Neural cell (in vitro differentiated cells): ENCODE measurements at regions not wholly inside any gene's neighbourhood (a gene's known extent, or its start where the extent isn't known, plus 50 kb on each side); places are given as distances from the start of the nearest gene placed in this dataset.
"Not testable (repeated sequence)": the region's sequence is repeated elsewhere in the genome, so short reads cannot be mapped to it uniquely, and the experiment has no call there.

ENCODE experiments used
- H2AFZ ChIP-seq: fragments of 200-600, 300-800 bp; sonication (generic), shearing (Covaris generic); 2 replicates; pipeline ENCODE4 v1.6.0; 2014; ENCODE audit warnings: low read depth, mild to moderate bottlenecking, antibody characterized with exemption, low read length, moderate library complexity
- H3F3A ChIP-seq: fragments of 200-600 bp; shearing (Covaris generic); 2 replicates; pipeline ENCODE4 v1.6.1; 2016; ENCODE audit warnings: mild to moderate bottlenecking, moderate library complexity, mixed read lengths, antibody characterized with exemption, low read length; ENCODE audit not compliant: insufficient read depth, poor library complexity, severe bottlenecking
- H3K27ac ChIP-seq: fragments of 200-600, 300-800 bp; sonication (generic), shearing (Covaris generic); 2 replicates; pipeline ENCODE4 v1.5.1; 2014; ENCODE audit warnings: mild to moderate bottlenecking, low read length, moderate library complexity
- H3K27me3 ChIP-seq: fragments of 300-800, 200-600 bp; sonication (generic), shearing (Covaris generic); 2 replicates; pipeline ENCODE4 v1.6.0; 2014; ENCODE audit warnings: mild to moderate bottlenecking, low read depth, low read length, moderate library complexity; ENCODE audit not compliant: insufficient read depth
- H3K36me3 ChIP-seq: fragments of 300-800, 200-600 bp; sonication (generic), shearing (Covaris generic); 2 replicates; pipeline ENCODE4 v1.5.1; 2014; ENCODE audit warnings: mild to moderate bottlenecking, antibody characterized with exemption, low read length, moderate library complexity; ENCODE audit not compliant: insufficient read depth
- H3K4me2 ChIP-seq: fragments of 300-800, 200-600 bp; sonication (generic), shearing (Covaris generic); 2 replicates; pipeline ENCODE4 v1.6.0; 2014; ENCODE audit warnings: mild to moderate bottlenecking, low read length
- H3K4me3 ChIP-seq: fragments of 300-800, 200-600 bp; sonication (generic), shearing (Covaris generic); 2 replicates; pipeline ENCODE4 v1.5.1; 2014; ENCODE audit warnings: mild to moderate bottlenecking, low read length, moderate library complexity
- H3K79me2 ChIP-seq: fragments of 200-600 bp; shearing (Covaris generic); replicated peaks from 2 replicates; pipeline ENCODE4 v1.6.0; 2014; ENCODE audit warnings: mild to moderate bottlenecking, low read length, moderate library complexity; ENCODE audit not compliant: insufficient read depth
- H3K9ac ChIP-seq: fragments of 300-800, 200-600 bp; sonication (generic), shearing (Covaris generic); 2 replicates; pipeline ENCODE4 v1.6.1; 2016; ENCODE audit warnings: mild to moderate bottlenecking, low read length, mixed read lengths
- H3K9me2 ChIP-seq: fragments of 200-600 bp; shearing (Covaris generic); 2 replicates; pipeline ENCODE4 v1.6.1; 2016; ENCODE audit warnings: mild to moderate bottlenecking, low read length, mixed read lengths; ENCODE audit not compliant: insufficient read depth
- H3K9me3 ChIP-seq: fragments of 200-600, 300-800 bp; sonication (generic), shearing (Covaris generic); 2 replicates; pipeline ENCODE4 v1.6.1; 2016; ENCODE audit warnings: mild to moderate bottlenecking, mixed run types, low read length, moderate library complexity, mixed read lengths
- H4K20me1 ChIP-seq: fragments of 200-600 bp; shearing (Covaris generic); 2 replicates; pipeline ENCODE4 v1.6.1; 2016; ENCODE audit warnings: mild to moderate bottlenecking, mixed run types; ENCODE audit not compliant: insufficient read depth
- EP300 ChIP-seq: fragments of 450-650 bp; conservative IDR thresholded peaks from 2 replicates; pipeline ENCODE4 v1.6.1; 2014; ENCODE audit warnings: antibody characterized with exemption, mild to moderate bottlenecking, moderate library complexity; ENCODE audit not compliant: poor library complexity, severe bottlenecking
- MXI1 ChIP-seq: fragments of 450-650 bp; conservative IDR thresholded peaks from 2 replicates; pipeline ENCODE4 v1.6.1; 2014; ENCODE audit warnings: antibody characterized with exemption, mild to moderate bottlenecking; ENCODE audit not compliant: poor library complexity, severe bottlenecking
- POLR2AphosphoS5 ChIP-seq: IDR thresholded peaks from 2 replicates; pipeline ENCODE4 v1.6.1; 2012
- RAD21 ChIP-seq: fragments of 450-650 bp; conservative IDR thresholded peaks from 2 replicates; pipeline ENCODE4 v1.6.1; 2014; ENCODE audit warnings: antibody characterized with exemption, mild to moderate bottlenecking, moderate library complexity
- TAF1 ChIP-seq: IDR thresholded peaks from 2 replicates; pipeline ENCODE4 v1.6.1; 2012; ENCODE audit warnings: low read depth
- TF ChIP-seq, protein P1 (sequence below): IDR thresholded peaks from 2 replicates; pipeline ENCODE4 v1.6.1; 2012; ENCODE audit warnings: borderline replicate concordance
- TF ChIP-seq, protein P2 (sequence below): fragments of 450-650 bp; IDR thresholded peaks from 2 replicates; pipeline ENCODE4 v1.5.1; 2014; ENCODE audit warnings: antibody characterized with exemption, mild to moderate bottlenecking, moderate library complexity; ENCODE audit not compliant: poor library complexity, severe bottlenecking

DNA sequence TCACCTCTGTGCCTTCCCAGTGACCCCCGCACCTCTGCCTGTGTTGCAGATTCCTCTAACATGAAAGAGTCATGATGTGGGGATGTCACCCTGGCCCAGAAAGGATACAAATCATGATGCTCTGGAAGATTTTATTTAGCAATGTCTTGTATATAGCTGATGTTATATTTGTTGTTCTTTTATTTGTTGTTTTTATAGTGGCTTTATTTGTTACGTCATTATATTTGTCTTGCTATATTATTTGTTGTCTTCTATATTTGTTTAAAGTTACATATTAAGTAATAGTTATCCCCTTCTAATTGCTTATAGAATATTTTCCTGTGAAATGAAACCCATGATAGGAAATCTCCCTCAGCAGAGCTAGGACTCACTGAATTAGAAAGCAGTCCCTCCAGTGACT is 1149.2 kb downstream of the UQCRFS1 start:
- no peak overlapping the region for H2AFZ ChIP-seq
- H3K4me3 ChIP-seq = no peak overlapping the region
- H3F3A ChIP-seq = no peaks in the 10 kb centered on the region
- no peak overlapping the region for H3K27ac ChIP-seq
- no peak overlapping the region for H3K9ac ChIP-seq
- H3K9me2 ChIP-seq = no peaks in the 10 kb centered on the region
- H3K9me3 ChIP-seq = no peaks in the 10 kb centered on the region
- H3K36me3 ChIP-seq = no peaks in the 10 kb centered on the region
- H3K4me2 ChIP-seq = no peak overlapping the region
- TF ChIP-seq, protein P1, sequence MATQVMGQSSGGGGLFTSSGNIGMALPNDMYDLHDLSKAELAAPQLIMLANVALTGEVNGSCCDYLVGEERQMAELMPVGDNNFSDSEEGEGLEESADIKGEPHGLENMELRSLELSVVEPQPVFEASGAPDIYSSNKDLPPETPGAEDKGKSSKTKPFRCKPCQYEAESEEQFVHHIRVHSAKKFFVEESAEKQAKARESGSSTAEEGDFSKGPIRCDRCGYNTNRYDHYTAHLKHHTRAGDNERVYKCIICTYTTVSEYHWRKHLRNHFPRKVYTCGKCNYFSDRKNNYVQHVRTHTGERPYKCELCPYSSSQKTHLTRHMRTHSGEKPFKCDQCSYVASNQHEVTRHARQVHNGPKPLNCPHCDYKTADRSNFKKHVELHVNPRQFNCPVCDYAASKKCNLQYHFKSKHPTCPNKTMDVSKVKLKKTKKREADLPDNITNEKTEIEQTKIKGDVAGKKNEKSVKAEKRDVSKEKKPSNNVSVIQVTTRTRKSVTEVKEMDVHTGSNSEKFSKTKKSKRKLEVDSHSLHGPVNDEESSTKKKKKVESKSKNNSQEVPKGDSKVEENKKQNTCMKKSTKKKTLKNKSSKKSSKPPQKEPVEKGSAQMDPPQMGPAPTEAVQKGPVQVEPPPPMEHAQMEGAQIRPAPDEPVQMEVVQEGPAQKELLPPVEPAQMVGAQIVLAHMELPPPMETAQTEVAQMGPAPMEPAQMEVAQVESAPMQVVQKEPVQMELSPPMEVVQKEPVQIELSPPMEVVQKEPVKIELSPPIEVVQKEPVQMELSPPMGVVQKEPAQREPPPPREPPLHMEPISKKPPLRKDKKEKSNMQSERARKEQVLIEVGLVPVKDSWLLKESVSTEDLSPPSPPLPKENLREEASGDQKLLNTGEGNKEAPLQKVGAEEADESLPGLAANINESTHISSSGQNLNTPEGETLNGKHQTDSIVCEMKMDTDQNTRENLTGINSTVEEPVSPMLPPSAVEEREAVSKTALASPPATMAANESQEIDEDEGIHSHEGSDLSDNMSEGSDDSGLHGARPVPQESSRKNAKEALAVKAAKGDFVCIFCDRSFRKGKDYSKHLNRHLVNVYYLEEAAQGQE = no peak
- no peak for TF ChIP-seq EP300
- no peak for TF ChIP-seq POLR2AphosphoS5
- TF ChIP-seq RAD21 = no peak
- TF ChIP-seq MXI1 = no peak
- H4K20me1 ChIP-seq = no peaks in the 10 kb centered on the region
- no peaks in the 10 kb centered on the region for H3K27me3 ChIP-seq
- H3K79me2 ChIP-seq = no peaks in the 10 kb centered on the region

DNA sequence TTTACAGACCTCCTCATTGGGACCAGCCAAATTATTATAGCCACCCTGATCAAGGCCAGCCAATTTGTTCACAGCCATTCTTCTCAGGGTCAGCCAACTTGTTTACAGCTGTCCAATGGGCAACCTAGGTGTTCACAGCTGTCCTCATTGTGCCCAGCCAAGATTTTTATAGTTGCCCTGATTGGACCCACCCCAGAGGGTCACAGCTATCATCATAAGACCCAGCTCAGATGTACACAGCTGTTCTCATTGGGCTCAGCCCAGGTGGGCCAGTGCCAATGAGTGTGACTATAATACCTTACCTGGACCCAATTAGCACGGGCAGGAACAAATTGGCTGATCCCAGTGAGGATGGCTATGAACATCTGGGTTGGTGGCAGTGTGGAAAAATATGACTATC is 1151.8 kb downstream of the UQCRFS1 start:
- no peak overlapping the region for H3K4me2 ChIP-seq
- H3K27ac ChIP-seq = no peak overlapping the region
- no peak overlapping the region for H2AFZ ChIP-seq
- no peaks in the 10 kb centered on the region for H3F3A ChIP-seq
- TF ChIP-seq EP300 (no peak), MXI1 (no peak), TAF1 (no peak)
- TF ChIP-seq, protein P2, sequence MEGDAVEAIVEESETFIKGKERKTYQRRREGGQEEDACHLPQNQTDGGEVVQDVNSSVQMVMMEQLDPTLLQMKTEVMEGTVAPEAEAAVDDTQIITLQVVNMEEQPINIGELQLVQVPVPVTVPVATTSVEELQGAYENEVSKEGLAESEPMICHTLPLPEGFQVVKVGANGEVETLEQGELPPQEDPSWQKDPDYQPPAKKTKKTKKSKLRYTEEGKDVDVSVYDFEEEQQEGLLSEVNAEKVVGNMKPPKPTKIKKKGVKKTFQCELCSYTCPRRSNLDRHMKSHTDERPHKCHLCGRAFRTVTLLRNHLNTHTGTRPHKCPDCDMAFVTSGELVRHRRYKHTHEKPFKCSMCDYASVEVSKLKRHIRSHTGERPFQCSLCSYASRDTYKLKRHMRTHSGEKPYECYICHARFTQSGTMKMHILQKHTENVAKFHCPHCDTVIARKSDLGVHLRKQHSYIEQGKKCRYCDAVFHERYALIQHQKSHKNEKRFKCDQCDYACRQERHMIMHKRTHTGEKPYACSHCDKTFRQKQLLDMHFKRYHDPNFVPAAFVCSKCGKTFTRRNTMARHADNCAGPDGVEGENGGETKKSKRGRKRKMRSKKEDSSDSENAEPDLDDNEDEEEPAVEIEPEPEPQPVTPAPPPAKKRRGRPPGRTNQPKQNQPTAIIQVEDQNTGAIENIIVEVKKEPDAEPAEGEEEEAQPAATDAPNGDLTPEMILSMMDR = no peak
- no peaks in the 10 kb centered on the region for H3K36me3 ChIP-seq
- no peaks in the 10 kb centered on the region for H4K20me1 ChIP-seq
- H3K9me2 ChIP-seq = no peaks in the 10 kb centered on the region
- no peaks in the 10 kb centered on the region for H3K27me3 ChIP-seq
- no peaks in the 10 kb centered on the region for H3K79me2 ChIP-seq
- H3K9me3 ChIP-seq = no peaks in the 10 kb centered on the region
- no peak overlapping the region for H3K4me3 ChIP-seq
- no peak overlapping the region for H3K9ac ChIP-seq

DNA sequence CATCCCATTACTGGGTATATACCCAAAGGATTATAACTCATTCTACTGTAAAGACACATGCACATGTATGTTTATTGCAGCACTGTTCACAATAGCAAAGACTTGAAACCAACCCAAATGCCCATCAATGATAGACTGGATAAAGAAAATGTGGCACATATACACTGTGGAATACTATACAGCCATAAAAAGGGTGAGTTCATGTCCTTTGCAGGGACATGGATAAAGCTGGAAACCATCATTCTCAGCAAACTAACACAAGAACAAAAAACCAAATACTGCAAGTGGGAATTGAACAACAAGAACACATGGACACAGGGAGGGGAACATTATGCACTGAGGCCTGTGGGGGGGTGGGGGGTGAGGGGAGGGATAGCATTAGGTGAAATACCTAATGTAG is 1155.9 kb downstream of the UQCRFS1 start:
- H3K4me3 ChIP-seq, H2AFZ ChIP-seq, H3K36me3 ChIP-seq, H3K27ac ChIP-seq, H4K20me1 ChIP-seq, H3K9me2 ChIP-seq, H3K79me2 ChIP-seq, H3F3A ChIP-seq, H3K4me2 ChIP-seq, H3K27me3 ChIP-seq, H3K9ac ChIP-seq, H3K9me3 ChIP-seq: not testable (repeated sequence)
